ENCODE measurements at regions not wholly inside any gene's neighbourhood (a gene's known extent, or its start where the extent isn't known, plus 50 kb on each side); places are given as distances from the start of the nearest gene placed in this dataset.

DNA sequence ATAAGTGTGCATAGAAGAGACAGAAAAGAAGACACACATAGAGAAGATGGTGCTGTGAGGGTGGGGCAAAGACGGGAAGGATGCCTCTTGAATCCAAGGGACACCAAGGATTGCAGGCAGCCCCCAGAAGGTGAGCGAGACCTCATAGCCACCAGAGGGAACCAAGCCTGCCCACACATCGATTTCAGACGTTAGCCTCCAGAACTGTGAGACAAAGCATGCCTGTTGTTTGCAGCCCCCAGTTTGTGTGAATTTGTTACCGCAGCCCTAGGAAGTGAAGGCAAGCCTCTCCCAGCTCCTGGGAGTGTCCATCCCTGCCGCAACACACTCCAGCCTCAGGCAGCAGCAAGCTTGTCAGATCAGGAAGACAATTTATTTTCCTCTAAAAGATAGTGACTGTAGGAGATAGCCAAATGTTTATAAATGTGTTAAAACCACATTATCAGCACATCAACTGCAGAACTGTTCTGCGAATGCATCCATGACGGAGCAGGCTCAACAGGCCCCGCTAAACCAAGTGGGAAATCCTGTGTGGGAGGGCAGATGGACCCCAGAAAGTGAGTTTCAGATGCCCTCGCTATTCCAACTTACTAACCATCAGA, 543.3 kb downstream of the MATN1 start (continued):
- TF ChIP-seq, protein P1, sequence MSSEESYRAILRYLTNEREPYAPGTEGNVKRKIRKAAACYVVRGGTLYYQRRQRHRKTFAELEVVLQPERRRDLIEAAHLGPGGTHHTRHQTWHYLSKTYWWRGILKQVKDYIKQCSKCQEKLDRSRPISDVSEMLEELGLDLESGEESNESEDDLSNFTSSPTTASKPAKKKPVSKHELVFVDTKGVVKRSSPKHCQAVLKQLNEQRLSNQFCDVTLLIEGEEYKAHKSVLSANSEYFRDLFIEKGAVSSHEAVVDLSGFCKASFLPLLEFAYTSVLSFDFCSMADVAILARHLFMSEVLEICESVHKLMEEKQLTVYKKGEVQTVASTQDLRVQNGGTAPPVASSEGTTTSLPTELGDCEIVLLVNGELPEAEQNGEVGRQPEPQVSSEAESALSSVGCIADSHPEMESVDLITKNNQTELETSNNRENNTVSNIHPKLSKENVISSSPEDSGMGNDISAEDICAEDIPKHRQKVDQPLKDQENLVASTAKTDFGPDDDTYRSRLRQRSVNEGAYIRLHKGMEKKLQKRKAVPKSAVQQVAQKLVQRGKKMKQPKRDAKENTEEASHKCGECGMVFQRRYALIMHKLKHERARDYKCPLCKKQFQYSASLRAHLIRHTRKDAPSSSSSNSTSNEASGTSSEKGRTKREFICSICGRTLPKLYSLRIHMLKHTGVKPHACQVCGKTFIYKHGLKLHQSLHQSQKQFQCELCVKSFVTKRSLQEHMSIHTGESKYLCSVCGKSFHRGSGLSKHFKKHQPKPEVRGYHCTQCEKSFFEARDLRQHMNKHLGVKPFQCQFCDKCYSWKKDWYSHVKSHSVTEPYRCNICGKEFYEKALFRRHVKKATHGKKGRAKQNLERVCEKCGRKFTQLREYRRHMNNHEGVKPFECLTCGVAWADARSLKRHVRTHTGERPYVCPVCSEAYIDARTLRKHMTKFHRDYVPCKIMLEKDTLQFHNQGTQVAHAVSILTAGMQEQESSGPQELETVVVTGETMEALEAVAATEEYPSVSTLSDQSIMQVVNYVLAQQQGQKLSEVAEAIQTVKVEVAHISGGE (CRISPR knock-in tag; IDR thresholded peaks at IDR 0.05), result no peak
- TF ChIP-seq, protein P2, sequence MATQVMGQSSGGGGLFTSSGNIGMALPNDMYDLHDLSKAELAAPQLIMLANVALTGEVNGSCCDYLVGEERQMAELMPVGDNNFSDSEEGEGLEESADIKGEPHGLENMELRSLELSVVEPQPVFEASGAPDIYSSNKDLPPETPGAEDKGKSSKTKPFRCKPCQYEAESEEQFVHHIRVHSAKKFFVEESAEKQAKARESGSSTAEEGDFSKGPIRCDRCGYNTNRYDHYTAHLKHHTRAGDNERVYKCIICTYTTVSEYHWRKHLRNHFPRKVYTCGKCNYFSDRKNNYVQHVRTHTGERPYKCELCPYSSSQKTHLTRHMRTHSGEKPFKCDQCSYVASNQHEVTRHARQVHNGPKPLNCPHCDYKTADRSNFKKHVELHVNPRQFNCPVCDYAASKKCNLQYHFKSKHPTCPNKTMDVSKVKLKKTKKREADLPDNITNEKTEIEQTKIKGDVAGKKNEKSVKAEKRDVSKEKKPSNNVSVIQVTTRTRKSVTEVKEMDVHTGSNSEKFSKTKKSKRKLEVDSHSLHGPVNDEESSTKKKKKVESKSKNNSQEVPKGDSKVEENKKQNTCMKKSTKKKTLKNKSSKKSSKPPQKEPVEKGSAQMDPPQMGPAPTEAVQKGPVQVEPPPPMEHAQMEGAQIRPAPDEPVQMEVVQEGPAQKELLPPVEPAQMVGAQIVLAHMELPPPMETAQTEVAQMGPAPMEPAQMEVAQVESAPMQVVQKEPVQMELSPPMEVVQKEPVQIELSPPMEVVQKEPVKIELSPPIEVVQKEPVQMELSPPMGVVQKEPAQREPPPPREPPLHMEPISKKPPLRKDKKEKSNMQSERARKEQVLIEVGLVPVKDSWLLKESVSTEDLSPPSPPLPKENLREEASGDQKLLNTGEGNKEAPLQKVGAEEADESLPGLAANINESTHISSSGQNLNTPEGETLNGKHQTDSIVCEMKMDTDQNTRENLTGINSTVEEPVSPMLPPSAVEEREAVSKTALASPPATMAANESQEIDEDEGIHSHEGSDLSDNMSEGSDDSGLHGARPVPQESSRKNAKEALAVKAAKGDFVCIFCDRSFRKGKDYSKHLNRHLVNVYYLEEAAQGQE (IDR thresholded peaks at IDR 0.05; ENCODE audit: low read depth, low read length), result no peak
- no peak for TF ChIP-seq EP300 (IDR thresholded peaks at IDR 0.05; ENCODE audit: borderline replicate concordance in 1 of 2, control insufficient read depth in 1 of 2, low read depth in 2 of 2, low read length in 2 of 2)

DNA sequence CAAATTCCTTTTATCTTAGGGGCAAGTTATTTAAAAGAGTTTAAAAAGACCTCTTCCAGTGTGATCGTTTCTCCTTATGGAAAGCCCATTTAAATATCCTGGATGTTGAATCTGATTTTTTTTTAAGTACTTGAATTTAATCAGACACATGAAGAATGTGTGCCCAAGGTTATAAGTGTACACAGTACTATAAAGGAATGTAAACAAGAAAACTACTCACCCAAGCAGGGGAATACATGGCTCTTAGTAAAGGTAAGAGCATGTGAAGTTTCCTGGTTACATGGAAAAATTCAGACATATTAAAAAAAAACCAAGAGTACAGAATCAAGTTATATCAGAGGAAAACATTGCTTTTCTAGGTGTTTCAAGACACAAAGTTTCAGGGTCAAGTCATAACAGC, 546.9 kb downstream of the MATN1 start:
- H3K4me1 ChIP-seq (ENCODE audit: control insufficient read depth, insufficient read depth, low read length), result no peaks in the 10 kb centered on the region
- DNase-seq (ENCODE audit: low read depth, low spot score), result no peak
- no peak overlapping the region for H3K27ac ChIP-seq (ENCODE audit: control insufficient read depth, insufficient read depth)
- intact Hi-C loops (cut with micrococcal nuclease; ENCODE audit: unreplicated experiment) (no loop called here), in situ Hi-C loops (cut with MboI) (no loop called here)
- FAIRE-seq, result no peak
- ChIA-PET CTCF (no interaction called here), POLR2A (no interaction called here), RAD21 (ENCODE audit: unreplicated experiment) (no interaction called here), SMC1A (ENCODE audit: uncharacterized antibody, unreplicated experiment) (no interaction called here)
- H3K36me3 ChIP-seq (ENCODE audit: control insufficient read depth in 2 of 2, insufficient read depth in 2 of 2, low read length in 1 of 2), result no peaks in the 10 kb centered on the region
- 0% methylated on average over 1 of the region's 1 CpG for WGBS (ENCODE audit: insufficient coverage, insufficient replicate concordance, low lambda C conversion rate, missing lambda C conversion rate)
- H3K9ac ChIP-seq (ENCODE audit: control insufficient read depth, insufficient read depth, low read length), result no peak overlapping the region
- no peak overlapping the region for H3K4me2 ChIP-seq (ENCODE audit: control insufficient read depth, insufficient read depth)
- H3K79me2 ChIP-seq (ENCODE audit: control insufficient read depth, insufficient read depth, low read length), result no peaks in the 10 kb centered on the region
- H3K27me3 ChIP-seq (replicated peaks in 1 of 2; ENCODE audit: control insufficient read depth in 2 of 2, insufficient read depth in 2 of 2, low read length in 1 of 2), result no peaks in the 10 kb centered on the region; a peak in 1 of 4 replicates
- no peak overlapping the region for H2AFZ ChIP-seq (ENCODE audit: control insufficient read depth, low read depth, low read length)
- no peak for ATAC-seq
- H3K4me3 ChIP-seq, result no peak overlapping the region
- no peaks in the 10 kb centered on the region for H3K9me3 ChIP-seq (replicated peaks; ENCODE audit: control insufficient read depth, insufficient read depth, low read length)
- no peaks in the 10 kb centered on the region for H4K20me1 ChIP-seq (ENCODE audit: control insufficient read depth, insufficient read depth)
- BruUV-seq (replicated peaks), result no TSS peak
- no peak for TF ChIP-seq ASH2L (IDR thresholded peaks at IDR 0.05; ENCODE audit: borderline replicate concordance, low read depth)
- TF ChIP-seq, protein P3, sequence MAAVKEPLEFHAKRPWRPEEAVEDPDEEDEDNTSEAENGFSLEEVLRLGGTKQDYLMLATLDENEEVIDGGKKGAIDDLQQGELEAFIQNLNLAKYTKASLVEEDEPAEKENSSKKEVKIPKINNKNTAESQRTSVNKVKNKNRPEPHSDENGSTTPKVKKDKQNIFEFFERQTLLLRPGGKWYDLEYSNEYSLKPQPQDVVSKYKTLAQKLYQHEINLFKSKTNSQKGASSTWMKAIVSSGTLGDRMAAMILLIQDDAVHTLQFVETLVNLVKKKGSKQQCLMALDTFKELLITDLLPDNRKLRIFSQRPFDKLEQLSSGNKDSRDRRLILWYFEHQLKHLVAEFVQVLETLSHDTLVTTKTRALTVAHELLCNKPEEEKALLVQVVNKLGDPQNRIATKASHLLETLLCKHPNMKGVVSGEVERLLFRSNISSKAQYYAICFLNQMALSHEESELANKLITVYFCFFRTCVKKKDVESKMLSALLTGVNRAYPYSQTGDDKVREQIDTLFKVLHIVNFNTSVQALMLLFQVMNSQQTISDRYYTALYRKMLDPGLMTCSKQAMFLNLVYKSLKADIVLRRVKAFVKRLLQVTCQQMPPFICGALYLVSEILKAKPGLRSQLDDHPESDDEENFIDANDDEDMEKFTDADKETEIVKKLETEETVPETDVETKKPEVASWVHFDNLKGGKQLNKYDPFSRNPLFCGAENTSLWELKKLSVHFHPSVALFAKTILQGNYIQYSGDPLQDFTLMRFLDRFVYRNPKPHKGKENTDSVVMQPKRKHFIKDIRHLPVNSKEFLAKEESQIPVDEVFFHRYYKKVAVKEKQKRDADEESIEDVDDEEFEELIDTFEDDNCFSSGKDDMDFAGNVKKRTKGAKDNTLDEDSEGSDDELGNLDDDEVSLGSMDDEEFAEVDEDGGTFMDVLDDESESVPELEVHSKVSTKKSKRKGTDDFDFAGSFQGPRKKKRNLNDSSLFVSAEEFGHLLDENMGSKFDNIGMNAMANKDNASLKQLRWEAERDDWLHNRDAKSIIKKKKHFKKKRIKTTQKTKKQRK (IDR thresholded peaks at IDR 0.05; ENCODE audit: low read depth, low read length), result no peak
- TF ChIP-seq RAD51 (IDR thresholded peaks at IDR 0.05), result no peak
- no peak for TF ChIP-seq SMARCA5 (IDR thresholded peaks at IDR 0.05)
- no peak for TF ChIP-seq MLLT1 (IDR thresholded peaks at IDR 0.05)
- no peak for TF ChIP-seq NFXL1 (IDR thresholded peaks at IDR 0.05; ENCODE audit: borderline replicate concordance)
- no peak for TF ChIP-seq STAT1 (conservative IDR thresholded peaks at IDR 0.05)
